NCI-H2081 (cell line): ENCODE measurements at regions not wholly inside any gene's neighbourhood (a gene's known extent, or its start where the extent isn't known, plus 50 kb on each side); places are given as distances from the start of the nearest gene placed in this dataset.
"Not testable (repeated sequence)": the region's sequence is repeated elsewhere in the genome, so short reads cannot be mapped to it uniquely, and the experiment has no call there.

Source experiments
- DNase-seq, 2 experiments: peaks; one replicate each; lab custom pipeline; 2025; lab: John Stamatoyannopoulos, UW

GRCh38 chr6:111925296-111925695 is 52.0 kb upstream of the FYN start:
- no peak for DNase-seq

GRCh38 chr6:111926731-111927302 is 53.6 kb upstream of the FYN start:
- DNase-seq = no peak

- peak; percentile 86 to 93 for DNase-seq
These were observed 54.1 kb upstream of the FYN start for GRCh38 chr6:111927321-111927720.

- DNase-seq = no peak
These were observed 54.9 kb upstream of the FYN start for GRCh38 chr6:111928139-111928538.

- DNase-seq = peak in 1 of 2 experiments; percentile 6
These were observed 61.4 kb upstream of the FYN start for GRCh38 chr6:111934611-111935010.

GRCh38 chr6:111936718-111937117 is 63.5 kb upstream of the FYN start:
- DNase-seq = no peak

- DNase-seq = peak in 1 of 2 experiments; percentile 49
These were observed 65.5 kb upstream of the FYN start for GRCh38 chr6:111938710-111939109.

- no peak for DNase-seq
These were observed 66.7 kb upstream of the FYN start for GRCh38 chr6:111939902-111940301.

GRCh38 chr6:111940801-111941200 is 67.5 kb upstream of the FYN start:
- DNase-seq = no peak

- DNase-seq = no peak
These were observed 68.6 kb upstream of the FYN start for GRCh38 chr6:111941686-111942330.

- no peak for DNase-seq
These were observed 69.3 kb upstream of the FYN start for GRCh38 chr6:111942561-111942960.

GRCh38 chr6:111943266-111943665 is 70.0 kb upstream of the FYN start:
- no peak for DNase-seq

- no peak for DNase-seq
These were observed 70.5 kb upstream of the FYN start for GRCh38 chr6:111943726-111944125.

GRCh38 chr6:111944541-111944940 is 71.3 kb upstream of the FYN start:
- DNase-seq = no peak

- DNase-seq = peak in 1 of 2 experiments; percentile 7
These were observed 76.3 kb upstream of the FYN start for GRCh38 chr6:111949546-111949945.

GRCh38 chr6:111949984-111950383 is 76.7 kb upstream of the FYN start:
- DNase-seq = not testable (repeated sequence)

GRCh38 chr6:111950661-111951496 is 77.6 kb upstream of the FYN start:
- DNase-seq = peak; percentile 78 to 94

- DNase-seq = no peak
These were observed 78.3 kb upstream of the FYN start for GRCh38 chr6:111951497-111952085.

GRCh38 chr6:111952274-111952673 is 79.0 kb upstream of the FYN start:
- no peak for DNase-seq

- no peak for DNase-seq
These were observed 79.7 kb upstream of the FYN start for GRCh38 chr6:111952821-111953540.

GRCh38 chr6:111956098-111956497 is 82.8 kb upstream of the FYN start:
- no peak for DNase-seq
